HEK293 (cell line): ENCODE measurements at regions not wholly inside any gene's neighbourhood (a gene's known extent, or its start where the extent isn't known, plus 50 kb on each side); places are given as distances from the start of the nearest gene placed in this dataset.

Experiments used
- CTCF ChIA-PET: fragments of 350-600 bp; formaldehyde crosslinking; extraction: SDS; loops from one replicate; lab custom pipeline; 2021; ENCODE audit warnings: antibody characterized with exemption; lab: Yijun Ruan, JAX
- POLR2A ChIA-PET: fragments of 300-600 bp; formaldehyde crosslinking; extraction: SDS; loops from one replicate; lab custom pipeline; 2020; ENCODE audit warnings: antibody characterized with exemption, inconsistent platforms; lab: Yijun Ruan, JAX
- H3K27ac ChIP-seq: fragments of 200-500 bp; sonication (Bioruptor generic); 2 replicates; pipeline ENCODE4 v1.5.1; 2014; ENCODE audit warnings: low read depth, low read length, control low read depth, inconsistent platforms; ENCODE audit errors: extremely low read depth
- H3K36me3 ChIP-seq, 2 experiments: fragments of 200-500 bp in 1 of 2; sonication (Bioruptor generic) in 1 of 2; 1 replicate in 1 of 2; 2 replicates in 1 of 2; pipeline ENCODE4 v1.5.1; 2014 to 2017; ENCODE audit warnings: inconsistent platforms in 2 of 2, low read length in 2 of 2; ENCODE audit not compliant: control insufficient read depth in 2 of 2, insufficient read depth in 1 of 2
- H3K4me1 ChIP-seq: fragments of 200-500 bp; sonication (Bioruptor generic); 2 replicates; pipeline ENCODE4 v1.5.1; 2014; ENCODE audit warnings: mild to moderate bottlenecking, low read length, inconsistent platforms; ENCODE audit not compliant: control insufficient read depth, insufficient read depth
- H3K4me3 ChIP-seq: 2 replicates; pipeline ENCODE4 v1.5.1; 2011; ENCODE audit warnings: low read depth, mild to moderate bottlenecking, control low read depth, low read length, moderate library complexity
- H3K9me3 ChIP-seq: fragments of 200-500 bp; sonication (Bioruptor generic); 2 replicates; pipeline ENCODE4 v1.5.1; 2014; ENCODE audit warnings: low read depth, low read length, inconsistent platforms; ENCODE audit not compliant: control insufficient read depth, insufficient read depth
- GLIS1 ChIP-seq: fragments of 450-650 bp; formaldehyde crosslinking; IDR thresholded peaks from 2 replicates; pipeline ENCODE4 v1.5.1; 2016; ENCODE audit warnings: missing biosample characterization, missing genetic modification characterization
- GLIS2 ChIP-seq: fragments of 450-650 bp; formaldehyde crosslinking; IDR thresholded peaks from 2 replicates; pipeline ENCODE4 v1.5.1; 2016; ENCODE audit warnings: missing biosample characterization, missing genetic modification characterization
- IKZF3 ChIP-seq: fragments of 450-650 bp; IDR thresholded peaks from 2 replicates; pipeline ENCODE4 v1.5.0; 2018; ENCODE audit warnings: missing biosample characterization, mild to moderate bottlenecking, missing genetic modification characterization, moderate library complexity
- SETDB1 ChIP-seq: IDR thresholded peaks from one replicate; pipeline ENCODE4 v1.6.1; 2017; ENCODE audit warnings: mild to moderate bottlenecking, low read length, moderate library complexity, mixed read lengths; ENCODE audit not compliant: insufficient read length
- ZBTB44 ChIP-seq: fragments of 450-650 bp; IDR thresholded peaks from 2 replicates; pipeline ENCODE4 v1.5.1; 2018; ENCODE audit warnings: missing biosample characterization, mild to moderate bottlenecking, missing genetic modification characterization
- ZBTB8A ChIP-seq: fragments of 450-650 bp; formaldehyde crosslinking; IDR thresholded peaks from 2 replicates; pipeline ENCODE4 v1.5.1; 2016; ENCODE audit warnings: missing biosample characterization, missing genetic modification characterization
- ZFP3 ChIP-seq: fragments of 450-650 bp; formaldehyde crosslinking; IDR thresholded peaks from 2 replicates; pipeline ENCODE4 v1.5.1; 2016; ENCODE audit warnings: low read depth, missing biosample characterization, missing genetic modification characterization
- ZFP69B ChIP-seq: fragments of 450-650 bp; formaldehyde crosslinking; IDR thresholded peaks from 2 replicates; pipeline ENCODE4 v1.5.1; 2016; ENCODE audit warnings: missing biosample characterization, missing genetic modification characterization
- ZNF146 ChIP-seq: fragments of 450-650 bp; formaldehyde crosslinking; IDR thresholded peaks from 2 replicates; pipeline ENCODE4 v1.5.1; 2016; ENCODE audit warnings: missing biosample characterization, missing genetic modification characterization
- ZNF221 ChIP-seq: fragments of 450-650 bp; formaldehyde crosslinking; IDR thresholded peaks from 2 replicates; pipeline ENCODE4 v1.5.1; 2017; ENCODE audit warnings: missing biosample characterization, missing genetic modification characterization, borderline replicate concordance
- ZNF274 ChIP-seq, 2 experiments: fragments of 200-500 bp in 1 of 2; fragments of 450-650 bp in 1 of 2; sonication (Bioruptor generic) in 1 of 2; formaldehyde crosslinking in 1 of 2; IDR thresholded peaks; 2 replicates each; pipeline versions ENCODE4 v1.5.1 to v1.6.1; 2014 to 2016; ENCODE audit warnings: borderline replicate concordance in 1 of 2, inconsistent platforms in 1 of 2, low read length in 1 of 2, missing biosample characterization in 1 of 2, missing genetic modification characterization in 1 of 2
- ZNF292 ChIP-seq: fragments of 450-650 bp; formaldehyde crosslinking; IDR thresholded peaks from 2 replicates; pipeline ENCODE4 v1.5.1; 2016; ENCODE audit warnings: low read depth, missing biosample characterization, missing genetic modification characterization, borderline replicate concordance
- ZNF341 ChIP-seq: fragments of 450-650 bp; formaldehyde crosslinking; IDR thresholded peaks from 2 replicates; pipeline ENCODE4; 2016; ENCODE audit warnings: low read depth, missing biosample characterization, missing genetic modification characterization
- ZNF354C ChIP-seq: fragments of 450-650 bp; formaldehyde crosslinking; IDR thresholded peaks from 2 replicates; pipeline ENCODE4 v1.5.1; 2016; ENCODE audit warnings: missing biosample characterization, missing genetic modification characterization, low read depth, borderline replicate concordance
- ZNF366 ChIP-seq: fragments of 450-650 bp; formaldehyde crosslinking; conservative IDR thresholded peaks from 2 replicates; pipeline ENCODE4 v1.5.1; 2016; ENCODE audit warnings: missing biosample characterization, missing genetic modification characterization
- ZNF48 ChIP-seq: fragments of 450-650 bp; formaldehyde crosslinking; IDR thresholded peaks from 2 replicates; pipeline ENCODE4 v1.5.1; 2016; ENCODE audit warnings: missing biosample characterization, missing genetic modification characterization
- ZNF488 ChIP-seq: fragments of 450-650 bp; formaldehyde crosslinking; IDR thresholded peaks from 2 replicates; pipeline ENCODE4 v1.5.1; 2016; ENCODE audit warnings: missing biosample characterization, missing genetic modification characterization
- ZNF529 ChIP-seq: fragments of 450-650 bp; formaldehyde crosslinking; IDR thresholded peaks from 2 replicates; pipeline ENCODE4 v1.5.1; 2017; ENCODE audit warnings: missing genetic modification characterization, missing biosample characterization; ENCODE audit not compliant: insufficient replicate concordance
- ZNF645 ChIP-seq: fragments of 450-650 bp; formaldehyde crosslinking; IDR thresholded peaks from 2 replicates; pipeline ENCODE4; 2016; ENCODE audit warnings: missing biosample characterization, missing genetic modification characterization
- ZNF660 ChIP-seq: fragments of 450-650 bp; IDR thresholded peaks from 2 replicates; pipeline ENCODE4 v1.5.1; 2018; ENCODE audit warnings: missing biosample characterization, mild to moderate bottlenecking, missing genetic modification characterization
- ZNF792 ChIP-seq: fragments of 450-650 bp; formaldehyde crosslinking; IDR thresholded peaks from 2 replicates; pipeline ENCODE4 v1.5.1; 2016; ENCODE audit warnings: missing biosample characterization, missing genetic modification characterization
- ZSCAN4 ChIP-seq: fragments of 450-650 bp; formaldehyde crosslinking; IDR thresholded peaks from 2 replicates; pipeline ENCODE4 v1.5.1; 2017; ENCODE audit warnings: missing biosample characterization, missing genetic modification characterization

GRCh38 chr5:167948251-167948650, 343.2 kb upstream of the WWC1 start:
- CTCF ChIA-PET = interaction anchor here (1.1 kb wide), 1 partner anchor 271 kb away, joined by 4 read pairs; no protein-coding TSS in a partner anchor

GRCh38 chr5:167949435-167949834, 342.0 kb upstream of the WWC1 start:
- Histone ChIP-seq H3K36me3 (no peaks in the 10 kb centered on the region), H3K4me3 (no peak overlapping the region), H3K27ac (no peak overlapping the region), H3K9me3 (no peaks in the 10 kb centered on the region), H3K4me1 (no peaks in the 10 kb centered on the region)
- CTCF ChIA-PET = interaction anchor here (0.6 to 1.1 kb wide), 2 partner anchors 16 to 270 kb away, joined by 3 to 4 read pairs; no protein-coding TSS in a partner anchor
- TF ChIP-seq ZNF221 (tag by site-specific recombination) = no peak
- TF ChIP-seq ZNF366 (tag by site-specific recombination) = no peak
- no peak for TF ChIP-seq ZNF529 (tag by site-specific recombination)
- TF ChIP-seq IKZF3 = no peak
- TF ChIP-seq ZBTB8A (tag by site-specific recombination) = no peak
- TF ChIP-seq ZBTB44 (tag by site-specific recombination) = no peak
- no peak for TF ChIP-seq SETDB1
- TF ChIP-seq ZNF792 = no peak
- TF ChIP-seq ZNF488 (tag by site-specific recombination) = no peak
- TF ChIP-seq ZNF354C (tag by site-specific recombination) = no peak
- no peak for TF ChIP-seq ZNF660
- TF ChIP-seq GLIS2 (tag by site-specific recombination) = no peak
- no peak for TF ChIP-seq GLIS1 (tag by site-specific recombination)
- no peak for TF ChIP-seq ZNF48 (tag by site-specific recombination)
- TF ChIP-seq ZNF341 (tag by site-specific recombination) = no peak
- POLR2A ChIA-PET = no interaction called here

More at GRCh38 chr5:167948251-167948650, 343.2 kb upstream of the WWC1 start:
- Histone ChIP-seq H3K27ac (no peak overlapping the region), H3K4me3 (no peak overlapping the region), H3K4me1 (no peaks in the 10 kb centered on the region), H3K9me3 (no peaks in the 10 kb centered on the region), H3K36me3 (no peaks in the 10 kb centered on the region)
- TF ChIP-seq ZFP69B (tag by site-specific recombination) = no peak
- no peak for TF ChIP-seq ZNF146 (tag by site-specific recombination)
- TF ChIP-seq ZNF292 = no peak
- TF ChIP-seq ZNF274 (IDR thresholded peaks at IDR 0.05; ENCODE audit: low read length) = no peak
- TF ChIP-seq ZNF274 (tag by site-specific recombination; IDR thresholded peaks at IDR 0.05; ENCODE audit: borderline replicate concordance) = no peak
- no peak for TF ChIP-seq ZFP3 (tag by site-specific recombination)
- no peak for TF ChIP-seq ZNF645 (tag by site-specific recombination)
- TF ChIP-seq ZSCAN4 = no peak
- no peak for TF ChIP-seq ZNF354C (tag by site-specific recombination)
- TF ChIP-seq, all 188 proteins: peak for 0
- POLR2A ChIA-PET = no interaction called here
